GM06990 (cell line): ENCODE measurements at regions not wholly inside any gene's neighbourhood (a gene's known extent, or its start where the extent isn't known, plus 50 kb on each side); places are given as distances from the start of the nearest gene placed in this dataset.
A peak's percentile ranks its signal among the peaks of the same experiment; 100 is the strongest.
"Not testable (repeated sequence)": the region's sequence is repeated elsewhere in the genome, so short reads cannot be mapped to it uniquely, and the experiment has no call there.

Source experiments
- DNase-seq: peaks from one replicate; pipeline ENCODE4 v3.0.0-alpha.2; 2011; ENCODE audit not compliant: insufficient read length; ENCODE audit errors: extremely low read depth
- H3K27me3 ChIP-seq: replicated peaks from 2 replicates; pipeline ENCODE4 v1.6.0; 2011; ENCODE audit warnings: low read length; ENCODE audit not compliant: control insufficient read depth, insufficient read depth
- H3K36me3 ChIP-seq: 2 replicates; pipeline ENCODE4 v1.5.1; 2011; ENCODE audit warnings: low read length; ENCODE audit not compliant: control insufficient read depth, insufficient read depth
- H3K4me3 ChIP-seq: replicated peaks from 2 replicates; pipeline ENCODE4 v1.5.1; 2011; ENCODE audit warnings: low read depth, mild to moderate bottlenecking, control low read depth, low read length
- TF ChIP-seq, protein P1 (sequence below): IDR thresholded peaks from 2 replicates; pipeline ENCODE4 v1.5.1; 2011; ENCODE audit warnings: low read length, control low read depth, mild to moderate bottlenecking, inconsistent platforms; ENCODE audit not compliant: insufficient read depth, poor library complexity, severe bottlenecking

GRCh38 chr7:43042302-43042701 is 70.1 kb upstream of the HECW1 start:
- no peak for DNase-seq
- TF ChIP-seq, protein P1, sequence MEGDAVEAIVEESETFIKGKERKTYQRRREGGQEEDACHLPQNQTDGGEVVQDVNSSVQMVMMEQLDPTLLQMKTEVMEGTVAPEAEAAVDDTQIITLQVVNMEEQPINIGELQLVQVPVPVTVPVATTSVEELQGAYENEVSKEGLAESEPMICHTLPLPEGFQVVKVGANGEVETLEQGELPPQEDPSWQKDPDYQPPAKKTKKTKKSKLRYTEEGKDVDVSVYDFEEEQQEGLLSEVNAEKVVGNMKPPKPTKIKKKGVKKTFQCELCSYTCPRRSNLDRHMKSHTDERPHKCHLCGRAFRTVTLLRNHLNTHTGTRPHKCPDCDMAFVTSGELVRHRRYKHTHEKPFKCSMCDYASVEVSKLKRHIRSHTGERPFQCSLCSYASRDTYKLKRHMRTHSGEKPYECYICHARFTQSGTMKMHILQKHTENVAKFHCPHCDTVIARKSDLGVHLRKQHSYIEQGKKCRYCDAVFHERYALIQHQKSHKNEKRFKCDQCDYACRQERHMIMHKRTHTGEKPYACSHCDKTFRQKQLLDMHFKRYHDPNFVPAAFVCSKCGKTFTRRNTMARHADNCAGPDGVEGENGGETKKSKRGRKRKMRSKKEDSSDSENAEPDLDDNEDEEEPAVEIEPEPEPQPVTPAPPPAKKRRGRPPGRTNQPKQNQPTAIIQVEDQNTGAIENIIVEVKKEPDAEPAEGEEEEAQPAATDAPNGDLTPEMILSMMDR = no peak
- no peak overlapping the region for H3K4me3 ChIP-seq
- H3K27me3 ChIP-seq = no peaks in the 10 kb centered on the region
- H3K36me3 ChIP-seq = no peaks in the 10 kb centered on the region

DNA sequence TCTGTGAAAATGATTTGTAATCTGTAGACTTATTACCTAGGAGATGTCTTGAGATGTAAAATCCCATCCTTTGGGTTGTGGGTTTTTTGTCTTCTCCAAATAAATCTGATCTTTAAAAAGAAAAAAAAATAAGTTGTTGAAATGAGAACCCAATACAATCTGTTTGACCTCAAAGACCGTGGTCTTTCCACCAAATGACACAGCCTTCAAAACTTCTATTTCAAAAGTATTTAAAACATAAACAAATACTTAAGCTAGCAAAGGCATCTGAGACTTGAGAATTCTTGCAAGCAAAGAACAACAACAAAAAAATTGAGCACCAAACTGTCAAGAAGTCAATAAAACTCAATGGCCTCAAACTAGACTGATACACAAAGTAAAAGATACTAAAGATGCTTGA is 67.9 kb upstream of the HECW1 start:
- no peaks in the 10 kb centered on the region for H3K36me3 ChIP-seq
- no peak overlapping the region for H3K4me3 ChIP-seq
- no peaks in the 10 kb centered on the region for H3K27me3 ChIP-seq
- no peak for DNase-seq
- TF ChIP-seq, protein P1 = no peak

GRCh38 chr7:43054052-43054722 is 58.3 kb upstream of the HECW1 start:
- peak; percentile 43 for DNase-seq
- H3K27me3 ChIP-seq = no peaks in the 10 kb centered on the region
- TF ChIP-seq, protein P1 = no peak

DNA sequence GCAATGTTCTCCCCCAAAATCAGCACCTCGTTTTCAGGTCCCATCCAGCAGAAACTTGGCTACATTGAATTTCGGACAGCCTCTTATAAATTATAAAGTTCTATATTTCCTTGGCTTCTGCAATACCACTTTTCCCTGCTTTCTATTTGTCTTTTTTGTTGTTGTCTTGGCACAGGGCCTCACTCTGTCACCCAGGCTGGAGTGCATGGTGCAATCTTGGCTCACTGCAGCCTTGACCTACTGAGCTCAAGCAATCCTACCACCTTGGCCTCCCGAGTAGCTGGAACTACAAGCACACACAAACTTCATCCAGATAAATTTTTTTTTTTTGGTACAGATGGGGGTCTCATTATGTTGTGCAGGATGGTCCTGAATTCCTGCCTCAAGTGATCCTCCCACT is 55.3 kb upstream of the HECW1 start:
- no peak for DNase-seq
- TF ChIP-seq, protein P1 = no peak
- Histone ChIP-seq H3K4me3 (no peak overlapping the region), H3K27me3 (no peaks in the 10 kb centered on the region), H3K36me3 (no peaks in the 10 kb centered on the region)

More at GRCh38 chr7:43054052-43054722, 58.3 kb upstream of the HECW1 start:
- H3K36me3 ChIP-seq = no peaks in the 10 kb centered on the region
- no peak overlapping the region; the same call in 1 of the 2 replicates for H3K4me3 ChIP-seq

DNA sequence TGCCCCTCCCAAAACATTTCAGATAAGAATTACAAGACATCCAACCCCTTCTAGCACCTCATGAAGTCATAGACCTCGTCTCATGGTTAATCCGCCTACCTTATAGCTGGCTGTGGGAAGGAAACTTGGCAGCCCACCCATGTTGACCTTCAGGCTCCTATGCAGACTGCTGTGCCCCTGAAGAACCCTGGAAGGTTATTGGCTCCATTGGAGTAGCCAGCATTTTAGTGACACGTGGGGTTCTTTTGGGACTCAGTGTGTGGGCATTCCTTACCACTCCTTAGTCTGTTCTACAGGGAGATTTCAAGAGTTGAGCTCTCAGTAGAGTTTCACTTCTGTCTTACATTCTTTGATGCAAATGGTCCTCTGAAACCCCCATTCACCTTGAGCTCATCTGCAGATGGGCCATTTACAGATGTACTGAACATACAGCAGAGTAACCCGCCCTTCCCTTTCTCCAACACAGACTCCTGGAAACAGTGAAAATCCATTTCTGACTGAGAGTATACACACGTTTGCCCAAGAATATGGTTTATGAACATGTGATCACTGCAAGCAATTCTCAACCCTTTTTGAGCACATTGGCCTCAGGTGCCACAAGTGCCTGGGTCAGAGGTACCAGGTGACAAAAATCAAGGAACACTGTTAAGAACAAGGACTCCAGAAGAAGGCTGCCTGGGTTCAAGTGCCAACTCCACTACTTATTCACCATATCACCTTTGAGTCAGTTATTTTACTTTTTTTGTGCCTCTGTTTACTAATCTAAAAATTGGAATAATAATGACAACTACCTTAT is 54.0 kb upstream of the HECW1 start:
- no peaks in the 10 kb centered on the region for H3K36me3 ChIP-seq
- H3K4me3 ChIP-seq = no peak overlapping the region
- no peaks in the 10 kb centered on the region for H3K27me3 ChIP-seq
- TF ChIP-seq, protein P1 = no peak
- DNase-seq = peak; percentile 44

DNA sequence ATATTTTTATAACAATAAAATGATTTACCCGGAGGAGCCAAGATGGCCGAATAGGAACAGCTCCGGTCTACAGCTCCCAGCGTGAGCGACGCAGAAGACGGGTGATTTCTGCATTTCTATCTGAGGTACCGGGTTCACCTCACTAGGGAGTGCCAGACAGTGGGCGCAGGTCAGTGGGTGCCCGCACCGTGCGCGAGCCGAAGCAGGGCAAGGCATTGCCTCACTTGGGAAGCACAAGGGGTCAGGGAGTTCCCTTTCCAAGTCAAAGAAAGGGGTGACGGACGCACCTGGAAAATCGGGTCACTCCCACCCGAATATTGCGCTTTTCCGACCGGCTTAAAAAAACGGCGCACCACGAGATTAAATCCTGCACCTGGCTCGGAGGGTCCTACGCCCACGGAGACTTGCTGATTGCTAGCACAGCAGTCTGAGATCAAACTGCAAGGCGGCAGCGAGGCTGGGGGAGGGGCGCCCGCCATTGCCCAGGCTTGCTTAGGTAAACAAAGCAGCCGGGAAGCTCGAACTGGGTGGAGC is 53.3 kb upstream of the HECW1 start:
- DNase-seq, H3K4me3 ChIP-seq, H3K36me3 ChIP-seq, H3K27me3 ChIP-seq: not testable (repeated sequence)
